OCI-LY7 (cell line): ENCODE measurements at regions not wholly inside any gene's neighbourhood (a gene's known extent, or its start where the extent isn't known, plus 50 kb on each side); places are given as distances from the start of the nearest gene placed in this dataset.

ENCODE experiments used
- EZH2phosphoT487 ChIP-seq: fragments of 200-600 bp; sonication (generic); IDR thresholded peaks from 2 replicates; pipeline ENCODE4 v1.6.1; 2018; ENCODE audit warnings: low read depth, borderline replicate concordance, mild to moderate bottlenecking, mixed run types, antibody characterized with exemption, low read length, moderate library complexity, mixed read lengths
- TF ChIP-seq, protein P1 (sequence below): fragments of 200-600 bp; sonication (generic); conservative IDR thresholded peaks from 2 replicates; pipeline ENCODE4 v1.5.1; 2014; ENCODE audit warnings: mild to moderate bottlenecking, antibody characterized with exemption, low read length, moderate library complexity, mixed read lengths

DNA sequence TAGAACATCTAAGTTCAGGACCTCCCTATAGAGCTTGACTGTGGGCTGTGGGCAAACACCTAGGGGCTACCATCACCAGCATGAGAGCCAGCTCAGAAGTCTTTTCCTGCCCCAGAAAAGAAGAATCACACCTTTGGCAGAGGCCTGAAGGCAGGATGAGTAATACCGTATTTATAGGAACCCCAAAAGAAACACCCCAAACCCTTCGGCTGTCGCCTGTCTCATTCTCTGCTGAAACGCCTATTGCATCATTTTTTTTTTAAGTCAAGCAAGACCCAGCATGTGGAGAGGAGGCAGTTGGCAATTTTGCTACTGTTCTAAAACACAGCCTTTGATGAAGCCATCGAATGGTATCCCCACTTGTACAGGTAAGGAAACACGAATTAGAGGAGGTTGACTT lies 436.4 kb downstream of the TFAP2A start:
- TF ChIP-seq, protein P1, sequence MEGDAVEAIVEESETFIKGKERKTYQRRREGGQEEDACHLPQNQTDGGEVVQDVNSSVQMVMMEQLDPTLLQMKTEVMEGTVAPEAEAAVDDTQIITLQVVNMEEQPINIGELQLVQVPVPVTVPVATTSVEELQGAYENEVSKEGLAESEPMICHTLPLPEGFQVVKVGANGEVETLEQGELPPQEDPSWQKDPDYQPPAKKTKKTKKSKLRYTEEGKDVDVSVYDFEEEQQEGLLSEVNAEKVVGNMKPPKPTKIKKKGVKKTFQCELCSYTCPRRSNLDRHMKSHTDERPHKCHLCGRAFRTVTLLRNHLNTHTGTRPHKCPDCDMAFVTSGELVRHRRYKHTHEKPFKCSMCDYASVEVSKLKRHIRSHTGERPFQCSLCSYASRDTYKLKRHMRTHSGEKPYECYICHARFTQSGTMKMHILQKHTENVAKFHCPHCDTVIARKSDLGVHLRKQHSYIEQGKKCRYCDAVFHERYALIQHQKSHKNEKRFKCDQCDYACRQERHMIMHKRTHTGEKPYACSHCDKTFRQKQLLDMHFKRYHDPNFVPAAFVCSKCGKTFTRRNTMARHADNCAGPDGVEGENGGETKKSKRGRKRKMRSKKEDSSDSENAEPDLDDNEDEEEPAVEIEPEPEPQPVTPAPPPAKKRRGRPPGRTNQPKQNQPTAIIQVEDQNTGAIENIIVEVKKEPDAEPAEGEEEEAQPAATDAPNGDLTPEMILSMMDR = no peak
- TF ChIP-seq EZH2phosphoT487 = no peak
